Natural killer cell (primary cell): ENCODE measurements at regions not wholly inside any gene's neighbourhood (a gene's known extent, or its start where the extent isn't known, plus 50 kb on each side); places are given as distances from the start of the nearest gene placed in this dataset.
"Not testable (repeated sequence)": the region's sequence is repeated elsewhere in the genome, so short reads cannot be mapped to it uniquely, and the experiment has no call there.

Experiments used
- ATAC-seq, 3 donors: fragments of 150-1000 bp in 2 of 3; fragments of 200-7000 bp in 1 of 3; cut with Tn5 transposase; 1 replicate in 1 of 3; 2 replicates in 2 of 3; pipeline ENCODE4 v1.10.0; 2021; ENCODE audit warnings: mild to moderate bottlenecking in 2 of 3, moderate library complexity in 2 of 3
- DNase-seq, 2 donors: peaks; one replicate each; pipeline versions ENCODE4 v3.0.0 to v3.0.0-alpha.2; 2013 to 2021; ENCODE audit warnings: mixed read lengths in 1 of 2
- H3K27ac ChIP-seq: one replicate; pipeline ENCODE4 v1.5.1; 2013; ENCODE audit warnings: mild to moderate bottlenecking, low read length
- H3K27me3 ChIP-seq: one replicate; pipeline ENCODE4 v1.6.1; 2013; ENCODE audit warnings: low read length; ENCODE audit not compliant: control insufficient read depth, insufficient read depth
- H3K36me3 ChIP-seq: one replicate; pipeline ENCODE4 v1.6.1; 2013; ENCODE audit warnings: low read length; ENCODE audit not compliant: control insufficient read depth, insufficient read depth
- H3K4me1 ChIP-seq: one replicate; pipeline ENCODE4 v1.6.1; 2013; ENCODE audit warnings: low read length; ENCODE audit not compliant: control insufficient read depth, insufficient read depth
- H3K4me3 ChIP-seq: one replicate; pipeline ENCODE4 v1.5.1; 2013; ENCODE audit warnings: low read length
- H3K9me3 ChIP-seq: one replicate; pipeline ENCODE4 v1.6.1; 2013; ENCODE audit warnings: low read length; ENCODE audit not compliant: control insufficient read depth, insufficient read depth
- H3K27ac Mint-ChIP-seq, 2 donors: one replicate each; pipeline ENCODE4 v1.8.0; 2022; ENCODE audit warnings: mild to moderate bottlenecking in 2 of 2, mixed read lengths in 2 of 2, moderate library complexity in 1 of 2
- H3K27me3 Mint-ChIP-seq, 2 donors: one replicate each; pipeline ENCODE4 v1.8.0; 2022; ENCODE audit warnings: low read depth in 2 of 2, mixed read lengths in 2 of 2
- H3K36me3 Mint-ChIP-seq: one replicate; pipeline ENCODE4 v1.8.0; 2022; ENCODE audit warnings: mixed read lengths
- H3K4me1 Mint-ChIP-seq, 2 donors: one replicate each; pipeline ENCODE4 v1.8.0; 2022; ENCODE audit warnings: mixed read lengths in 2 of 2
- H3K4me3 Mint-ChIP-seq: one replicate; pipeline ENCODE4 v1.8.0; 2022; ENCODE audit warnings: mild to moderate bottlenecking, moderate library complexity, mixed read lengths
- H3K9me3 Mint-ChIP-seq, 2 donors: one replicate each; pipeline ENCODE4 v1.8.0; 2022; ENCODE audit warnings: mixed read lengths in 2 of 2
- WGBS: methylation state at CpG from one replicate; pipeline ENCODE4 v1.1.7; 2013; ENCODE audit warnings: missing lambda C conversion rate; ENCODE audit not compliant: insufficient coverage; 5-methylcytosine and 5-hydroxymethylcytosine counted together
- intact Hi-C: fragments of 100-400 bp; cut with micrococcal nuclease; formaldehyde crosslinking; loops from one replicate; pipeline ENCODE4 v1.14.2; 2022
- TF ChIP-seq, protein P1 (sequence below): fragments of 200-600 bp; IDR thresholded peaks from one replicate; pipeline ENCODE4 v1.8.0; 2022; ENCODE audit warnings: antibody characterized with exemption

DNA sequence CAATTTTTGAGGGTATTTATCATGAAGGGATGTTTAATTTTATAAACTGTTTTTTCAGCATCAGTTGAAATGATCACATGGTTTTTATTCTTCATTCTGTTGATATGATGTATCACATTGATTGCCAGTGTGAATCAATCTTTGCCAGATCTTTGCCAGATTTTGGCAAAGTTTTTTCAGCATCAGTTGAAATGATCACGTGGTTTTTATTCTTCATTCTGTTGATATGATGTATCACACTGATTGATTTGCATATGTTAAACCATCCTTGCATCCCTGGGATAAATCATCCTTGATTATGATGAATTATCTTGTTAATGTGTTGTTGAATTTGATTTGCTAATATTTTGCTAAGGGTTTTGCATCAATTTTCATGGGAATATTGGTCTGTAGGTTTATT lies 140.9 kb upstream of the TAS2R1 start:
- 43% methylated on average over 1 of the region's 1 CpG for WGBS
- Histone ChIP-seq H3K27ac (no peak overlapping the region), H3K4me3 (no peak overlapping the region), H3K4me1 (no peaks in the 10 kb centered on the region), H3K9me3 (peaks cover 6% of the 10 kb centered on the region), H3K36me3 (no peaks in the 10 kb centered on the region), H3K27me3 (no peaks in the 10 kb centered on the region)
- H3K36me3 Mint-ChIP-seq, result no peaks in the 10 kb centered on the region
- H3K4me3 Mint-ChIP-seq, result no peak overlapping the region
- intact Hi-C loops, result no loop called here
- H3K27ac Mint-ChIP-seq, result no peak overlapping the region
- ATAC-seq, result no peak
- no peaks in the 10 kb centered on the region for H3K27me3 Mint-ChIP-seq
- no peak for DNase-seq
- TF ChIP-seq, protein P1, sequence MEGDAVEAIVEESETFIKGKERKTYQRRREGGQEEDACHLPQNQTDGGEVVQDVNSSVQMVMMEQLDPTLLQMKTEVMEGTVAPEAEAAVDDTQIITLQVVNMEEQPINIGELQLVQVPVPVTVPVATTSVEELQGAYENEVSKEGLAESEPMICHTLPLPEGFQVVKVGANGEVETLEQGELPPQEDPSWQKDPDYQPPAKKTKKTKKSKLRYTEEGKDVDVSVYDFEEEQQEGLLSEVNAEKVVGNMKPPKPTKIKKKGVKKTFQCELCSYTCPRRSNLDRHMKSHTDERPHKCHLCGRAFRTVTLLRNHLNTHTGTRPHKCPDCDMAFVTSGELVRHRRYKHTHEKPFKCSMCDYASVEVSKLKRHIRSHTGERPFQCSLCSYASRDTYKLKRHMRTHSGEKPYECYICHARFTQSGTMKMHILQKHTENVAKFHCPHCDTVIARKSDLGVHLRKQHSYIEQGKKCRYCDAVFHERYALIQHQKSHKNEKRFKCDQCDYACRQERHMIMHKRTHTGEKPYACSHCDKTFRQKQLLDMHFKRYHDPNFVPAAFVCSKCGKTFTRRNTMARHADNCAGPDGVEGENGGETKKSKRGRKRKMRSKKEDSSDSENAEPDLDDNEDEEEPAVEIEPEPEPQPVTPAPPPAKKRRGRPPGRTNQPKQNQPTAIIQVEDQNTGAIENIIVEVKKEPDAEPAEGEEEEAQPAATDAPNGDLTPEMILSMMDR, result no peak
- no peaks in the 10 kb centered on the region for H3K4me1 Mint-ChIP-seq
- H3K9me3 Mint-ChIP-seq, result peaks cover 11 to 14% of the 10 kb centered on the region in 2 donors

DNA sequence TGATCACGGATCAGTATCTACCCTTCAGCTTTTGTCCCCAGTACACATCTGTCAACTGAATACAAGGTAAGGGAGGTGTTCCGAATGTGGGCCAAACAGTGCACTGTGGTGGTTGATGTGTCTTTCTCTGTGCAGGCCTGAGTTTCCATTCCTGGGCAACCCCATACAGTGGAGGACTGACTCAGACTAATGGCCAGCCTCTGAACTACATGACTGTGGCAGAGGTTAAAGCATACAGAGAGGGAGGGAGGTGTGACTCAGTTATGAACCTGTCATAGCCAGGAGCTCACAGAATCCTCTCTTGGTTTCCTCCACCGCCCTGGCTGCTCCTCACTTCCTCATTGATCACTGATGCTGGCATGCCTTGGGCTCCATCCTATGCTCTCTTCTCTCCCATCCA lies 136.4 kb upstream of the TAS2R1 start:
- no peak overlapping the region for H3K4me3 ChIP-seq

DNA sequence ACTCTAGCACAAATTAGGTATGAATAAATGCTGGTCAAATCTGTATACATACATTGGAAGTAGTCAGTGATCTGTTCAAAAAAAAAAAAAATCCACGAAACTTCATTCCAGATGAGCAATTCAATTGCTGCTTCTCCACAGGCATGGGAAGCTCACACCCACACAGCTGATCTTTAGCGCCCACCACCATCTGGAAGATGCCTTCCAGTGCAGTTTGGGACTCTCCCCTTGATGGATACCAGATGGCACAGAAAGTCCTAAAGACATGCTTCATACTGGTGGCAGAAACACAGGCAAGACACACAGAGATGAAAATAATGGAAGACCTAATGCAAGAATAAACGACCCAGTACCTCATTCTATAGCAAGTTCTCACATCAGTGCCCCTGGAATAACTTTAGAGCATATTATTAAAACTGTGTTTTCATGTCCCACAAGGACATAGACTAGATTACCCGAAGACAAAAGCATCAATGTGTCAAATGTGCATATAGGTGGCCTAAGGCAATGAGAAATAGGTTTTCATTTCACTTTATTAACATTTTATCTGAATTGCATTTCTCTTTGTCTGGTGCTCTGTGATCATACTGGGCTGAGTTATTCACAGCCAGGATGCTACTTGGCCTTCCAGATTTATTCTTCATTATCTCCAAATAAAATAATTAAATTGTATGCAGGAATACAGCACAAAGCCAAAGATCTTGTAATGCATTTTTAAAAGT lies 135.4 kb upstream of the TAS2R1 start:
- intact Hi-C loops, result no loop called here
- Histone ChIP-seq H3K36me3 (no peaks in the 10 kb centered on the region), H3K9me3 (no peaks in the 10 kb centered on the region), H3K4me3 (no peak overlapping the region), H3K27ac (no peak overlapping the region), H3K27me3 (no peaks in the 10 kb centered on the region), H3K4me1 (no peaks in the 10 kb centered on the region)
- no peak for DNase-seq
- Mint-ChIP-seq H3K36me3 (no peaks in the 10 kb centered on the region), H3K9me3 (peaks cover 8 to 14% of the 10 kb centered on the region in 2 donors), H3K4me1 (no peaks in the 10 kb centered on the region), H3K27me3 (peaks cover 0 to 2% of the 10 kb centered on the region in 2 donors), H3K27ac (no peak overlapping the region), H3K4me3 (no peak overlapping the region)
- TF ChIP-seq, protein P1, result no peak
- no peak for ATAC-seq
- 50% methylated on average over 4 of the region's 4 CpGs for WGBS

More for the DNA sequence above, 136.4 kb upstream of the TAS2R1 start:
- Mint-ChIP-seq H3K27me3 (peaks cover 0 to 2% of the 10 kb centered on the region in 2 donors), H3K4me1 (no peaks in the 10 kb centered on the region), H3K27ac (no peak overlapping the region), H3K4me3 (no peak overlapping the region), H3K36me3 (no peaks in the 10 kb centered on the region), H3K9me3 (peaks cover 8 to 14% of the 10 kb centered on the region in 2 donors)
- TF ChIP-seq, protein P1, result no peak
- Histone ChIP-seq H3K9me3 (no peaks in the 10 kb centered on the region), H3K36me3 (no peaks in the 10 kb centered on the region), H3K27ac (no peak overlapping the region), H3K27me3 (no peaks in the 10 kb centered on the region), H3K4me1 (no peaks in the 10 kb centered on the region)
- DNase-seq (no peak), ATAC-seq (no peak)
- intact Hi-C loops, result no loop called here
- WGBS, result 93% methylated on average over 2 of the region's 3 CpGs

DNA sequence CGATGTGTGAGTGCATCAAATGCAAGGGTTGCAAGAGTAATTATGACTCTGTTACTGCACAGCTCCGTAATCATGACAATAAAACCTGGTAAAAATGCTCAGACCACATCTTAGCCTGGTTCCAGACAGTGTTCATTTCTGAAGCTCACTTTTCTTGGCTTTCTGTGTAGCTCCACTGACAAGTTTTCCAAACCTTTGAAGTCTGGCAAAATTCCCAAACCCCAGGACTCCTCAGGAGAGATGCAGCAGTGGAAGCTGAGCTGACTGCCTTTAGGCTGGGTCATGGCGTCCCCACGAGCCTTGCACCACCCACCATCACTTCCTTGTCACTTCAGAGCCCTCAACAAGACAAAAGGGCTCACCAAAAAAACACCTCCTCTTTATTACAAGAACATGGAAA lies 131.6 kb upstream of the TAS2R1 start:
- H3K9me3 Mint-ChIP-seq, result peaks cover 6 to 8% of the 10 kb centered on the region in 2 donors
- H3K36me3 ChIP-seq, result no peaks in the 10 kb centered on the region

DNA sequence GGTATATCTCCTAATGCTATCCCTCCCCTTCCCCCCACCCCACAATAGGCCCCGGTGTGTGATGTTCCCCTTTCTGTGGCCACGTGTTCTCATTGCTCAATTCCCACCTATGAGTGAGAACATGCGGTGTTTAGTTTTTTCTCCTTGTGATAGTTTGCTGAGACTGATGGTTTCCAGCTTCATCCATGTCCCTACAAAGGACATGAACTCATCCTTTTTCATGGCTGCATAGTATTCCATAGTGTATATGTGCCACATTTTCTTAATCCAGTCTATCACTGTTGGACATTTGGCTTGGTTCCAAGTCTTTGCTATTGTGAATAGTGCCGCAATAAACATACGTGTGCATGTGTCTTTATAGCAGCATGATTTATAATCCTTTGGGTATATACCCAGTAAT lies 122.5 kb upstream of the TAS2R1 start:
- H3K27me3 ChIP-seq, H3K36me3 ChIP-seq, ATAC-seq, H3K4me3 Mint-ChIP-seq, H3K36me3 Mint-ChIP-seq, H3K27ac ChIP-seq, H3K27me3 Mint-ChIP-seq, DNase-seq, H3K9me3 ChIP-seq, H3K4me1 ChIP-seq, H3K4me3 ChIP-seq, H3K27ac Mint-ChIP-seq, H3K4me1 Mint-ChIP-seq, intact Hi-C loops: not testable (repeated sequence)
- 94% methylated on average over 2 of the region's 5 CpGs for WGBS
- peaks cover 8 to 10% of the 10 kb centered on the region in 2 donors for H3K9me3 Mint-ChIP-seq

More for the DNA sequence above, 131.6 kb upstream of the TAS2R1 start:
- H3K9me3 ChIP-seq, result no peaks in the 10 kb centered on the region
- Mint-ChIP-seq H3K4me3 (no peak overlapping the region), H3K4me1 (no peaks in the 10 kb centered on the region), H3K36me3 (no peaks in the 10 kb centered on the region), H3K27ac (no peak overlapping the region), H3K27me3 (peaks cover 0 to 2% of the 10 kb centered on the region in 2 donors)
- TF ChIP-seq, protein P1, result no peak
- no peaks in the 10 kb centered on the region for H3K4me1 ChIP-seq
- H3K4me3 ChIP-seq, result no peak overlapping the region
- WGBS, result 75% methylated on average over 4 of the region's 4 CpGs
- ATAC-seq (no peak), DNase-seq (no peak)
- H3K27ac ChIP-seq, result no peak overlapping the region
- H3K27me3 ChIP-seq, result no peaks in the 10 kb centered on the region
- intact Hi-C loops, result no loop called here
